ENCODE measurements at regions not wholly inside any gene's neighbourhood (a gene's known extent, or its start where the extent isn't known, plus 50 kb on each side); places are given as distances from the start of the nearest gene placed in this dataset.

- no peak for DNase-seq (ENCODE audit: low read depth in 4 of 4, low spot score in 3 of 4)
Observed at GRCh38 chr1:239221656-239222055, 164.7 kb upstream of the CHRM3 start.

- DNase-seq (ENCODE audit: low read depth in 4 of 4, low spot score in 3 of 4), result no peak
Observed at GRCh38 chr1:239219679-239220078, 166.7 kb upstream of the CHRM3 start.

- DNase-seq (ENCODE audit: low read depth in 4 of 4, low spot score in 3 of 4), result no peak
Observed at GRCh38 chr1:239218301-239218700, 168.1 kb upstream of the CHRM3 start.

GRCh38 chr1:239212811-239213220 is 173.6 kb upstream of the CHRM3 start:
- DNase-seq (ENCODE audit: low read depth in 4 of 4, low spot score in 3 of 4), result no peak

- no peak for DNase-seq (ENCODE audit: low read depth in 4 of 4, low spot score in 3 of 4)
Observed at GRCh38 chr1:239209591-239209990, 176.8 kb upstream of the CHRM3 start.

GRCh38 chr1:239204401-239204800 is 182.0 kb upstream of the CHRM3 start:
- no peak for DNase-seq (ENCODE audit: low read depth in 4 of 4, low spot score in 3 of 4)

- no peak for DNase-seq (ENCODE audit: low read depth in 4 of 4, low spot score in 3 of 4)
Observed at GRCh38 chr1:239197871-239198270, 188.5 kb upstream of the CHRM3 start.

GRCh38 chr1:239189998-239190512 is 196.3 kb upstream of the CHRM3 start:
- DNase-seq (ENCODE audit: low read depth in 4 of 4, low spot score in 3 of 4), result no peak

GRCh38 chr1:239186487-239186886 is 199.9 kb upstream of the CHRM3 start:
- DNase-seq (ENCODE audit: low read depth in 4 of 4, low spot score in 3 of 4), result no peak

GRCh38 chr1:239185245-239185619 is 201.1 kb upstream of the CHRM3 start:
- no peak for DNase-seq (ENCODE audit: low read depth in 4 of 4, low spot score in 3 of 4)

- no peak for DNase-seq (ENCODE audit: low read depth in 4 of 4, low spot score in 3 of 4)
Observed at GRCh38 chr1:239184561-239185244, 201.7 kb upstream of the CHRM3 start.

- no peak for DNase-seq (ENCODE audit: low read depth in 4 of 4, low spot score in 3 of 4)
Observed at GRCh38 chr1:239178961-239179360, 207.4 kb upstream of the CHRM3 start.

GRCh38 chr1:239174880-239175279 is 211.5 kb upstream of the CHRM3 start:
- no peak for DNase-seq (ENCODE audit: low read depth in 4 of 4, low spot score in 3 of 4)

- DNase-seq (ENCODE audit: low read depth in 4 of 4, low spot score in 3 of 4), result no peak
Observed at GRCh38 chr1:239170828-239171227, 215.5 kb upstream of the CHRM3 start.

GRCh38 chr1:239169276-239169675 is 217.1 kb upstream of the CHRM3 start:
- no peak for DNase-seq (ENCODE audit: low read depth in 4 of 4, low spot score in 3 of 4)

- no peak for DNase-seq (ENCODE audit: low read depth in 4 of 4, low spot score in 3 of 4)
Observed at GRCh38 chr1:239164451-239165180, 221.8 kb upstream of the CHRM3 start.

GRCh38 chr1:239155466-239156091 is 230.8 kb upstream of the CHRM3 start:
- peak; percentile 8 to 26 (median 20) for DNase-seq (ENCODE audit: low read depth in 4 of 4, low spot score in 3 of 4)

GRCh38 chr1:239151937-239152336 is 234.4 kb upstream of the CHRM3 start:
- DNase-seq (ENCODE audit: low read depth in 4 of 4, low spot score in 3 of 4), result no peak

- DNase-seq (ENCODE audit: low read depth in 4 of 4, low spot score in 3 of 4), result no peak
Observed at GRCh38 chr1:239140968-239141367, 245.4 kb upstream of the CHRM3 start.

- DNase-seq (ENCODE audit: low read depth in 4 of 4, low spot score in 3 of 4), result no peak
Observed at GRCh38 chr1:239139801-239140200, 246.6 kb upstream of the CHRM3 start.

GRCh38 chr1:239128541-239128940 is 257.8 kb upstream of the CHRM3 start:
- no peak for DNase-seq (ENCODE audit: low read depth in 4 of 4, low spot score in 3 of 4)

GRCh38 chr1:239126884-239127283 is 259.5 kb upstream of the CHRM3 start:
- DNase-seq (ENCODE audit: low read depth in 4 of 4, low spot score in 3 of 4), result no peak

Data from left renal pelvis (tissue), 4 donors.